ENCODE measurements at regions not wholly inside any gene's neighbourhood (a gene's known extent, or its start where the extent isn't known, plus 50 kb on each side); places are given as distances from the start of the nearest gene placed in this dataset.

- H3K4me3 ChIP-seq (ENCODE audit: low read depth in 1 of 3, low read length in 3 of 3) = no peak overlapping the region
- H3K27me3 ChIP-seq (ENCODE audit: control insufficient read depth in 4 of 4, insufficient read depth in 4 of 4, low read length in 3 of 4) = no peaks in the 10 kb centered on the region
- H3K27ac ChIP-seq (ENCODE audit: low read depth in 1 of 2, low read length in 2 of 2) = no peak overlapping the region
- H3K4me1 ChIP-seq (ENCODE audit: control insufficient read depth in 4 of 4, insufficient read depth in 4 of 4, low read length in 3 of 4) = no peaks in the 10 kb centered on the region
- no peak for TF ChIP-seq REST (IDR thresholded peaks at IDR 0.05)
- no peak for TF ChIP-seq HNF4A (conservative IDR thresholded peaks at IDR 0.05)
- no peak for TF ChIP-seq SP1 (IDR thresholded peaks at IDR 0.05)
- TF ChIP-seq RAD21 (IDR thresholded peaks at IDR 0.05) = no peak
- no peak for TF ChIP-seq RXRA (IDR thresholded peaks at IDR 0.05)
- TF ChIP-seq HNF4G (IDR thresholded peaks at IDR 0.05) = no peak
- peaks cover 0 to 7% (median 7%) of the 10 kb centered on the region in 4 donors for H3K9me3 ChIP-seq (ENCODE audit: control insufficient read depth in 4 of 4, low read length in 3 of 4)
- no peaks in the 10 kb centered on the region for H3K36me3 ChIP-seq (ENCODE audit: control insufficient read depth in 4 of 4, insufficient read depth in 3 of 4, low read depth in 1 of 4, low read length in 3 of 4)
- WGBS = 86% methylated on average over 2 of the region's 2 CpGs
- DNase-seq (ENCODE audit: low spot score) = no peak
- H3K9ac ChIP-seq (ENCODE audit: low read depth in 1 of 2, low read length in 2 of 2) = no peak overlapping the region
These were observed 1122.7 kb upstream of the ATXN7L3B start for GRCh38 chr12:73414926-73415325.

GRCh38 chr12:73418541-73418940, 1119.1 kb upstream of the ATXN7L3B start:
- no peaks in the 10 kb centered on the region for H3K27me3 ChIP-seq (ENCODE audit: control insufficient read depth in 4 of 4, insufficient read depth in 4 of 4, low read length in 3 of 4)
- H3K9ac ChIP-seq (ENCODE audit: low read depth in 1 of 2, low read length in 2 of 2) = no peak overlapping the region
- no peaks in the 10 kb centered on the region for H3K36me3 ChIP-seq (ENCODE audit: control insufficient read depth in 4 of 4, insufficient read depth in 3 of 4, low read depth in 1 of 4, low read length in 3 of 4)
- no peak for TF ChIP-seq CTCF (IDR thresholded peaks at IDR 0.05; ENCODE audit: low read depth, low read length, missing input control)
- TF ChIP-seq SP1 (IDR thresholded peaks at IDR 0.05) = no peak
- TF ChIP-seq MAX (IDR thresholded peaks at IDR 0.05) = no peak
- TF ChIP-seq ATF3 (IDR thresholded peaks at IDR 0.05) = no peak
- TF ChIP-seq YY1 (IDR thresholded peaks at IDR 0.05) = no peak
- TF ChIP-seq HNF4A (conservative IDR thresholded peaks at IDR 0.05) = no peak
- no peak for TF ChIP-seq ZBTB33 (IDR thresholded peaks at IDR 0.05)
- TF ChIP-seq REST (IDR thresholded peaks at IDR 0.05) = no peak
- no peak for TF ChIP-seq JUND (IDR thresholded peaks at IDR 0.05)
- no peak for TF ChIP-seq NR2F2 (IDR thresholded peaks at IDR 0.05)
- no peak for TF ChIP-seq RAD21 (IDR thresholded peaks at IDR 0.05)
- no peak for TF ChIP-seq TAF1 (conservative IDR thresholded peaks at IDR 0.05)
- no peak for TF ChIP-seq FOXA2 (IDR thresholded peaks at IDR 0.05)
- H3K9me3 ChIP-seq (ENCODE audit: control insufficient read depth in 4 of 4, low read length in 3 of 4) = peaks cover 0 to 7% (median 5%) of the 10 kb centered on the region in 4 donors
- no peaks in the 10 kb centered on the region for H3K4me1 ChIP-seq (ENCODE audit: control insufficient read depth in 4 of 4, insufficient read depth in 4 of 4, low read length in 3 of 4)
- H3K27ac ChIP-seq (ENCODE audit: low read depth in 1 of 2, low read length in 2 of 2) = no peak overlapping the region
- no peak for DNase-seq (ENCODE audit: low spot score)
- no peak overlapping the region for H3K4me3 ChIP-seq (ENCODE audit: low read depth in 1 of 3, low read length in 3 of 3)
